Memory B cell (primary cell): ENCODE measurements at regions not wholly inside any gene's neighbourhood (a gene's known extent, or its start where the extent isn't known, plus 50 kb on each side); places are given as distances from the start of the nearest gene placed in this dataset.

Experiments
- ATAC-seq: fragments of 150-1000 bp; cut with Tn5 transposase; 2 replicates; pipeline ENCODE4 v1.10.0; 2021; ENCODE audit warnings: low read depth, mild to moderate bottlenecking, moderate library complexity
- DNase-seq, 2 donors: peaks; one replicate each; pipeline ENCODE4 v3.0.0; 2022; ENCODE audit warnings: low spot score in 2 of 2
- H3K27ac Mint-ChIP-seq: one replicate; pipeline ENCODE4 v1.8.0; 2022; ENCODE audit warnings: mild to moderate bottlenecking, moderate library complexity, mixed read lengths
- H3K27me3 Mint-ChIP-seq: one replicate; pipeline ENCODE4 v1.8.0; 2022; ENCODE audit warnings: mixed read lengths
- H3K36me3 Mint-ChIP-seq: one replicate; pipeline ENCODE4 v1.8.0; 2022; ENCODE audit warnings: mild to moderate bottlenecking, mixed read lengths
- H3K4me1 Mint-ChIP-seq: one replicate; pipeline ENCODE4 v1.8.0; 2022; ENCODE audit warnings: mixed read lengths
- H3K4me3 Mint-ChIP-seq: one replicate; pipeline ENCODE4 v1.8.0; 2022; ENCODE audit warnings: mild to moderate bottlenecking, moderate library complexity, mixed read lengths
- H3K9me3 Mint-ChIP-seq: one replicate; pipeline ENCODE4 v1.8.0; 2022; ENCODE audit warnings: mixed read lengths

GRCh38 chr15:39326306-39326975 lies 254.4 kb upstream of the THBS1 start:
- H3K4me1 Mint-ChIP-seq: no peaks in the 10 kb centered on the region
- H3K4me3 Mint-ChIP-seq: no peak overlapping the region
- H3K36me3 Mint-ChIP-seq: no peaks in the 10 kb centered on the region
- no peak for DNase-seq
- no peak overlapping the region for H3K27ac Mint-ChIP-seq
- no peak for ATAC-seq
- H3K9me3 Mint-ChIP-seq: peaks cover 1% of the 10 kb centered on the region
- H3K27me3 Mint-ChIP-seq: peaks cover 5% of the 10 kb centered on the region

- DNase-seq (no peak), ATAC-seq (no peak)
- H3K4me3 Mint-ChIP-seq: no peak overlapping the region
- no peak overlapping the region for H3K27ac Mint-ChIP-seq
- peaks cover 1% of the 10 kb centered on the region for H3K9me3 Mint-ChIP-seq
- H3K36me3 Mint-ChIP-seq: no peaks in the 10 kb centered on the region
- H3K27me3 Mint-ChIP-seq: peaks cover 5% of the 10 kb centered on the region
- H3K4me1 Mint-ChIP-seq: no peaks in the 10 kb centered on the region
These were observed 253.7 kb upstream of the THBS1 start for GRCh38 chr15:39327005-39327730.

- no peak overlapping the region for H3K27ac Mint-ChIP-seq
- no peak overlapping the region for H3K4me3 Mint-ChIP-seq
- DNase-seq: no peak
- no peaks in the 10 kb centered on the region for H3K9me3 Mint-ChIP-seq
- H3K4me1 Mint-ChIP-seq: no peaks in the 10 kb centered on the region
- H3K27me3 Mint-ChIP-seq: peaks cover 5% of the 10 kb centered on the region
- ATAC-seq: no peak
- H3K36me3 Mint-ChIP-seq: no peaks in the 10 kb centered on the region
These were observed 250.8 kb upstream of the THBS1 start for GRCh38 chr15:39330061-39330460.

GRCh38 chr15:39331584-39331983 lies 249.3 kb upstream of the THBS1 start:
- ATAC-seq (no peak), DNase-seq (no peak)
- no peaks in the 10 kb centered on the region for H3K4me1 Mint-ChIP-seq
- H3K36me3 Mint-ChIP-seq: no peaks in the 10 kb centered on the region
- no peak overlapping the region for H3K4me3 Mint-ChIP-seq
- no peak overlapping the region for H3K27ac Mint-ChIP-seq
- H3K9me3 Mint-ChIP-seq: no peaks in the 10 kb centered on the region
- peaks cover 1% of the 10 kb centered on the region for H3K27me3 Mint-ChIP-seq

GRCh38 chr15:39332846-39333245 lies 248.0 kb upstream of the THBS1 start:
- ATAC-seq (no peak), DNase-seq (no peak)
- peaks cover 4% of the 10 kb centered on the region for H3K27me3 Mint-ChIP-seq
- peaks cover under 1% of the 10 kb centered on the region for H3K9me3 Mint-ChIP-seq
- H3K36me3 Mint-ChIP-seq: no peaks in the 10 kb centered on the region
- no peaks in the 10 kb centered on the region for H3K4me1 Mint-ChIP-seq
- H3K27ac Mint-ChIP-seq: no peak overlapping the region
- no peak overlapping the region for H3K4me3 Mint-ChIP-seq

- H3K9me3 Mint-ChIP-seq: peaks cover 2% of the 10 kb centered on the region
- no peaks in the 10 kb centered on the region for H3K4me1 Mint-ChIP-seq
- ATAC-seq: no peak
- no peak overlapping the region for H3K27ac Mint-ChIP-seq
- H3K4me3 Mint-ChIP-seq: no peak overlapping the region
- H3K27me3 Mint-ChIP-seq: peaks cover 4% of the 10 kb centered on the region
- no peaks in the 10 kb centered on the region for H3K36me3 Mint-ChIP-seq
- no peak for DNase-seq
These were observed 247.5 kb upstream of the THBS1 start for GRCh38 chr15:39333393-39333792.

GRCh38 chr15:39333896-39334295 lies 247.0 kb upstream of the THBS1 start:
- H3K36me3 Mint-ChIP-seq: no peaks in the 10 kb centered on the region
- peaks cover 4% of the 10 kb centered on the region for H3K27me3 Mint-ChIP-seq
- no peaks in the 10 kb centered on the region for H3K4me1 Mint-ChIP-seq
- no peak for ATAC-seq
- DNase-seq: no peak
- H3K9me3 Mint-ChIP-seq: peaks cover 2% of the 10 kb centered on the region
- H3K27ac Mint-ChIP-seq: no peak overlapping the region
- no peak overlapping the region for H3K4me3 Mint-ChIP-seq

- Mint-ChIP-seq H3K9me3 (peaks cover 7% of the 10 kb centered on the region), H3K4me1 (peaks cover 2% of the 10 kb centered on the region), H3K36me3 (no peaks in the 10 kb centered on the region), H3K27me3 (peaks cover 4% of the 10 kb centered on the region), H3K27ac (no peak overlapping the region), H3K4me3 (no peak overlapping the region)
- DNase-seq (no peak), ATAC-seq (no peak)
These were observed 244.0 kb upstream of the THBS1 start for GRCh38 chr15:39336926-39337325.

- peaks cover 2% of the 10 kb centered on the region for H3K4me1 Mint-ChIP-seq
- no peak overlapping the region for H3K4me3 Mint-ChIP-seq
- DNase-seq: no peak
- no peak overlapping the region for H3K27ac Mint-ChIP-seq
- H3K9me3 Mint-ChIP-seq: peaks cover 7% of the 10 kb centered on the region
- H3K27me3 Mint-ChIP-seq: peaks cover 4% of the 10 kb centered on the region
- H3K36me3 Mint-ChIP-seq: no peaks in the 10 kb centered on the region
- ATAC-seq: no peak
These were observed 242.6 kb upstream of the THBS1 start for GRCh38 chr15:39338251-39338650.

- Mint-ChIP-seq H3K27me3 (peaks cover 4% of the 10 kb centered on the region), H3K27ac (no peak overlapping the region), H3K36me3 (no peaks in the 10 kb centered on the region), H3K9me3 (peaks cover 7% of the 10 kb centered on the region), H3K4me1 (peaks cover 2% of the 10 kb centered on the region), H3K4me3 (no peak overlapping the region)
- DNase-seq: no peak
- no peak for ATAC-seq
These were observed 239.8 kb upstream of the THBS1 start for GRCh38 chr15:39340903-39341645.

- no peaks in the 10 kb centered on the region for H3K27me3 Mint-ChIP-seq
- H3K4me3 Mint-ChIP-seq: no peak overlapping the region
- no peak overlapping the region for H3K27ac Mint-ChIP-seq
- peaks cover 4% of the 10 kb centered on the region for H3K9me3 Mint-ChIP-seq
- H3K36me3 Mint-ChIP-seq: no peaks in the 10 kb centered on the region
- DNase-seq: no peak
- no peaks in the 10 kb centered on the region for H3K4me1 Mint-ChIP-seq
- ATAC-seq: no peak
These were observed 236.2 kb upstream of the THBS1 start for GRCh38 chr15:39344662-39345141.

GRCh38 chr15:39345176-39345575 lies 235.7 kb upstream of the THBS1 start:
- H3K27me3 Mint-ChIP-seq: no peaks in the 10 kb centered on the region

GRCh38 chr15:39347453-39347852 lies 233.4 kb upstream of the THBS1 start:
- ATAC-seq: no peak

More at GRCh38 chr15:39345176-39345575, 235.7 kb upstream of the THBS1 start:
- no peak overlapping the region for H3K4me3 Mint-ChIP-seq
- H3K4me1 Mint-ChIP-seq: no peaks in the 10 kb centered on the region
- no peaks in the 10 kb centered on the region for H3K36me3 Mint-ChIP-seq
- no peak overlapping the region for H3K27ac Mint-ChIP-seq
- ATAC-seq (no peak), DNase-seq (no peak)
- H3K9me3 Mint-ChIP-seq: peaks cover 4% of the 10 kb centered on the region

GRCh38 chr15:39350785-39351184 lies 230.1 kb upstream of the THBS1 start:
- Mint-ChIP-seq H3K4me1 (no peaks in the 10 kb centered on the region), H3K4me3 (no peak overlapping the region), H3K9me3 (no peaks in the 10 kb centered on the region), H3K27me3 (no peaks in the 10 kb centered on the region), H3K36me3 (no peaks in the 10 kb centered on the region), H3K27ac (no peak overlapping the region)
- ATAC-seq (no peak), DNase-seq (no peak)

More at GRCh38 chr15:39347453-39347852, 233.4 kb upstream of the THBS1 start:
- Mint-ChIP-seq H3K4me3 (no peak overlapping the region), H3K36me3 (no peaks in the 10 kb centered on the region), H3K27me3 (no peaks in the 10 kb centered on the region), H3K9me3 (no peaks in the 10 kb centered on the region), H3K27ac (no peak overlapping the region), H3K4me1 (no peaks in the 10 kb centered on the region)
- no peak for DNase-seq
